Dendritic cell treated with granulocyte-macrophage colony-stimulating factor and Interleukin-4, amounts not matched to agents 40 ng/mL and 50 ng/mL, for 4 days (primary cell): ENCODE measurements at regions not wholly inside any gene's neighbourhood (a gene's known extent, or its start where the extent isn't known, plus 50 kb on each side); places are given as distances from the start of the nearest gene placed in this dataset.

Experiments used
- H3K27ac Mint-ChIP-seq: one replicate; pipeline ENCODE4 v1.8.0; 2022; ENCODE audit warnings: mild to moderate bottlenecking, mixed read lengths
- H3K27me3 Mint-ChIP-seq: one replicate; pipeline ENCODE4 v1.8.0; 2022; ENCODE audit warnings: mild to moderate bottlenecking, mixed read lengths
- H3K36me3 Mint-ChIP-seq: one replicate; pipeline ENCODE4 v1.8.0; 2022; ENCODE audit warnings: low read depth, mixed read lengths
- H3K4me1 Mint-ChIP-seq: one replicate; pipeline ENCODE4 v1.8.0; 2022; ENCODE audit warnings: low read depth, mixed read lengths
- H3K4me3 Mint-ChIP-seq: one replicate; pipeline ENCODE4 v1.8.0; 2022; ENCODE audit warnings: mild to moderate bottlenecking, moderate library complexity, mixed read lengths
- H3K9me3 Mint-ChIP-seq: one replicate; pipeline ENCODE4 v1.8.0; 2022; ENCODE audit warnings: mixed read lengths
- intact Hi-C: fragments of 100-400 bp; cut with micrococcal nuclease; formaldehyde crosslinking; loops from one replicate; pipeline ENCODE4 v1.15.0; 2022

DNA sequence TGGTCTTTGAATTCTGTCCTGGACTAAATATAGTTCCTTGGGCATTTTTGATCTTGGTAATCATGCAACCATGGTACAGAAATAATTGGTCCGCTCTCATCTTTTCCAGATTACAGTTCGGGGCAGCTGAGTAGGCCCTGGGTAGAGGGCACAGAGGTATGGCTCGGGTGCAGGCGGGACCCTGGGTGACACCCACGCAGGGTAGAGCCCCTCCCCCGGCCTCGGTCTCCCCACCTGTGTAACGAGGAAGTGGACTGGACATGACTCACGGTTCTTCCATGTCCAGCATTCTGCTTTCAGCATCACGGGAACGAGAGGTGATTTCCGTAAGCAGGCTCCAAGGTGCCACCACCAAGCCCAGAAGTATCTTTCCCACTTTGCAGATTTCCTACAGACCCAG, 91.0 kb upstream of the DIO3 start:
- H3K27ac Mint-ChIP-seq, result no peak overlapping the region
- H3K4me3 Mint-ChIP-seq, result no peak overlapping the region
- no peaks in the 10 kb centered on the region for H3K9me3 Mint-ChIP-seq
- no peaks in the 10 kb centered on the region for H3K36me3 Mint-ChIP-seq
- intact Hi-C loops, result no loop called here
- no peaks in the 10 kb centered on the region for H3K27me3 Mint-ChIP-seq
- H3K4me1 Mint-ChIP-seq, result no peaks in the 10 kb centered on the region

DNA sequence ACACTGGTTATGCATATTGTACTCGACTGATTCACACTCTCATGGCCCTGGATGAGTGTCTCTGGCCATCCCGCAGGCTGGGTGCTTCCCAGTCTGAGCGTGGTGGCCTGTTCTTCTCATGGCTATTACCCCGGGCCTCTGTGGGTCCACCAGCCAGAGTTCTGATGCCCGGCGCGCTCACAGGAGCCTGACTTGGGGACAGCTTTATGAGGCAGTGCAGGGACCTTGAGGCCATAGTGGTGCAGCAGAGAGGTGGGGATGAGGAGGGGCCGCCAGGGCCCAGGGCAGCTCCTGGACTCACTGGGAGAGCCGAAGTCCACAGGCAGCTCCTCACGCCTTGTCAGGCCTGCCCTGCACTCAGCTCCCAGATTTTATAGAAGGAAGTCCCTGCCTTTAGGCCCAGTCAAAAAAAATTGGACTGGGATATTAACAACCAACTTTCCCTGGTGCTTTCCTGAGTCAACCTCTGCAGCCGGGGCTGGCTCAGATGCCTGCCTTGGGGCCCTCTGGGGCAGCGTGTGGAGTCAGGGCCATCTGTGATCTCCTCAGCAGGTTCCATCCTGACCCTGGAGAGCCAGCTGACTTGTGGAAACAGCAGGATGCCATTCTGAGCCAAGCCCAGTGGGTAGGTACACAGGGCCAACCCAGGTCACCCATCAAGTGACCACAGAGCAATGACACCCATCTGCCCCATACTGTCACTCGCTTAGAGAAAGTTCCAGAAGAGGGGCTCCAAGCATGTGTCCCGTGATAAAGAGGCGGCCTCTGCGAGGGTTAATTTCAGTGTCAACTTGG, 89.4 kb upstream of the DIO3 start:
- H3K9me3 Mint-ChIP-seq, result no peaks in the 10 kb centered on the region
- intact Hi-C loops, result no loop called here
- no peaks in the 10 kb centered on the region for H3K36me3 Mint-ChIP-seq
- peaks cover 9% of the 10 kb centered on the region for H3K4me1 Mint-ChIP-seq
- no peak overlapping the region for H3K27ac Mint-ChIP-seq
- H3K4me3 Mint-ChIP-seq, result no peak overlapping the region
- H3K27me3 Mint-ChIP-seq, result no peaks in the 10 kb centered on the region

DNA sequence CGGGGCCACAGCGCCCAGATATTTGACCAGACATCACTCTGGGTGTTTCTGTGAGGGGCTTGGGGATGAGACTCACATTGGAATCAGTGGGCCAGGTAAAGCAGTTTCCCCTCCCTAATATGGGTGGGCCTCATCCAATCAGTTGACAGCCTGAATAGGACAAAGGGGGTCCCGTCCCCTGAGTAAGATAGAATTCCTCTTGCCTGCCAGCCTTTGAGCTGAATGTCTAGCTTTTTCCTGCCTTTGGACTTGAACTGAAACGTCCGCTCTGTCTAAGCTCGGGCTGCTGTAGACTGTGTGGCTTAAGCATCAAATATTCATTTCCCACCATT, 88.8 kb upstream of the DIO3 start:
- Mint-ChIP-seq H3K36me3 (no peaks in the 10 kb centered on the region), H3K4me1 (peaks cover 9% of the 10 kb centered on the region), H3K27me3 (no peaks in the 10 kb centered on the region), H3K9me3 (no peaks in the 10 kb centered on the region), H3K27ac (no peak overlapping the region), H3K4me3 (no peak overlapping the region)
- intact Hi-C loops, result no loop called here

DNA sequence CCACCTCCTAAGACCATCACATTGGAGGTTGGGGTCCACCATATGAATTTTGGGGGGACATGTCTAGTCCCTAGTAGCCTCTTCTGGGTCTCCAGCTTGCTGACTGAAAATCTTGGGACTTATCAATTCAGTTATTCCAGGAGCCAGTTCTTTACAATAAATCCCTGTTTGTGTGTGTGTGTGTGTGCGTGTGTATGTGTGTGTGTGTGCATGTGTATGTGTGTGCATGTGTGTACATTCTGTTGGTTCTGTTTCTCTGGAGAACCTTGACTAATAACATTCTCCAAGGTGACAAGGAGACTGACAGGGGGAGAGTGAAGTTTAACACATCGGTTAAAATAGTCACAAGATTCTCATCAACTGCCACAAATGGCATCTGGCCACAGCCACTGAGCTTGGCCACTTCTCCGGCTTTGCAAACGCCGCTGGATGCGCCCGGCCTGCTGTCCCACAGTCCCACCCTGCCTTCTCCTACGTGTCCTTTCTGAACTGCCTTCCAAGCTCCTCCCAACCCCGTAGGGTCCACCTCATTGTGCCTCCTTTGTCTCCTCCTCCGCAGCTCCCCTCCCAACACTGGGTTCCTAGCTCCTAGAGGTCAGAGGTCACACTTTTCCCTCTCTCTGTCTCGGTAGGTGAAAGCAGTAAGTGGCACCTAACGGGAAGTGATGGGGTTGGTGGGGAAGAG, 88.1 kb upstream of the DIO3 start:
- no peaks in the 10 kb centered on the region for H3K27me3 Mint-ChIP-seq
- peaks cover 9% of the 10 kb centered on the region for H3K4me1 Mint-ChIP-seq
- intact Hi-C loops, result no loop called here
- no peak overlapping the region for H3K4me3 Mint-ChIP-seq
- H3K27ac Mint-ChIP-seq, result no peak overlapping the region
- H3K9me3 Mint-ChIP-seq, result no peaks in the 10 kb centered on the region
- no peaks in the 10 kb centered on the region for H3K36me3 Mint-ChIP-seq

DNA sequence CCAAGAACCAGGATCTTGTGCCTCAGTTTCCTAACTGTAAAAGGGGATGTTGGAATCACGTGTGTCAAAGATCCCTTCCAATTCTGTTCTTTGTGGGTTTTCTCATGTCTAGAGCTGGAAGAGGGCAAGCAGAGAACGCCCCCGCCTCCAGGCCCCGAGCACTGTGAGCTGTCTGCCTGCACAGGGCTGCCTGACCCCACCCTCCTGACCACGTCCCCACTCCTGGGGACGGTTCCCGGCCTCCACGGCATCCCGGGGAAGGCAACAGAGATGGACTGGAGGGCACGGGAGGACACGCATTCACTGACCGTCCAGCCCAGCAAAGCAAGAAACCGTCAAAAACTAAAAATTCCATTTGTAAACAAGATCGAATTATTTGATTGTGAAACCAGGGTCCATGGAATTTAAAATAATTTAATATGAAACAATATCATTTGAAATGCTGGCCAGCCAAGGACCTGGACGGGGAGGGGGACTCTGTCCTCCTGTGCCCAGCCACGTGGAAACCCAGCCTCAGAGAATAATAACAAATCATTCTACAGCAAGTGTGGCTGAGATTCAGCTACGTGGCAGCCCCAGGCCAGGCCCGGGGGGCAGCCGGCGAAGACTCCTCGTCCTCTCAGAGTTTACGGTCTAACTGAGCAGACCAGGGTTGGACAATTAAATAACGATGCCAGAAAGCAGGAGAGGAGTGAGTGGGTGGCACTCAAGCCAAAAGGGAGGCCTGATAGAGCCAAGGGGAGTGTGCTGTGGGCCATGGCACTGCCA, 87.3 kb upstream of the DIO3 start:
- H3K27ac Mint-ChIP-seq, result no peak overlapping the region
- intact Hi-C loops, result no loop called here
- no peaks in the 10 kb centered on the region for H3K9me3 Mint-ChIP-seq
- H3K36me3 Mint-ChIP-seq, result no peaks in the 10 kb centered on the region
- H3K4me3 Mint-ChIP-seq, result no peak overlapping the region
- peaks cover 9% of the 10 kb centered on the region for H3K4me1 Mint-ChIP-seq
- no peaks in the 10 kb centered on the region for H3K27me3 Mint-ChIP-seq

DNA sequence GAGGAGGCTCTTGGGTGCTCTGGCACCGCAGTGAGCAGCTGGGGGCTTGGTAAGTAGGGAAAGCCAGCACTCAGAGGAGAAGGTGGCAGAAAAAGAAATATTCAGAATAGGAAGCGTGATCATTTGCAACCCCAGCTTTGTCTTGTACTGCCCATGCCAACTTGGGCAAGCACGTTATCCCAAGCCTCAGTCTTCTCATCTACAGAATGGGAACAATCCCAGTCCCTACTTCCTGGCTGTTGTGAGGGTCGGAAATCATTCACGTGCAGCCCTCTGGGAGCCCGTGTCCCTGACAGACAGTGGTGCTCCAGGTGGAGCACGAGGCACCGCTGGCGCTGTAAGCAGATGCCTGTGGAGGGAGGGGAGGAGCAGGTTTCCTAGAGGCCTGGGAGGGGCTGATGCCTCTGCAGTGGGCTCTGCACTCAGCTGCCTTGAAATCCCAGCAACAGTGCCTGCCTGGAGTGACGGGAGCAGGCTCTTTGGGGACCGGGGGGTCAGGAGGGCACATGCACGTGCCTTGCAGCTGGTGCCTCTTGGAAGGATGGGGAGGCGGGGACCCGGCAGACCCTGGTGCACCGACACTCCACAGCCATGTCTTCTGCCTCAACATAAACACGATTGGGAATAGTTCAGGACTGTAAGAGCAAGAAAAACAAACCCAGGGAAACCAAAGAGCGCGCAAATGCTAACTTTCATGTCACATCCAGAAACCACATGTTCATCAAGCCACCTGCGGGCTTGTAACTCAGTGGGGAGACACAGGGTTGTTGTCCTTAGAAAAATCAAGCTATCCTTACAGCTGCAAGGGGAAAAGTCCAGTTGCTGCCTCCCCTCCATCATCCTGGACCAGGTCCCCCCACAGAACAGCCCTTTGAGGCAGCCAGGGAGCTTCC, 86.5 kb upstream of the DIO3 start:
- peaks cover 9% of the 10 kb centered on the region for H3K4me1 Mint-ChIP-seq

DNA sequence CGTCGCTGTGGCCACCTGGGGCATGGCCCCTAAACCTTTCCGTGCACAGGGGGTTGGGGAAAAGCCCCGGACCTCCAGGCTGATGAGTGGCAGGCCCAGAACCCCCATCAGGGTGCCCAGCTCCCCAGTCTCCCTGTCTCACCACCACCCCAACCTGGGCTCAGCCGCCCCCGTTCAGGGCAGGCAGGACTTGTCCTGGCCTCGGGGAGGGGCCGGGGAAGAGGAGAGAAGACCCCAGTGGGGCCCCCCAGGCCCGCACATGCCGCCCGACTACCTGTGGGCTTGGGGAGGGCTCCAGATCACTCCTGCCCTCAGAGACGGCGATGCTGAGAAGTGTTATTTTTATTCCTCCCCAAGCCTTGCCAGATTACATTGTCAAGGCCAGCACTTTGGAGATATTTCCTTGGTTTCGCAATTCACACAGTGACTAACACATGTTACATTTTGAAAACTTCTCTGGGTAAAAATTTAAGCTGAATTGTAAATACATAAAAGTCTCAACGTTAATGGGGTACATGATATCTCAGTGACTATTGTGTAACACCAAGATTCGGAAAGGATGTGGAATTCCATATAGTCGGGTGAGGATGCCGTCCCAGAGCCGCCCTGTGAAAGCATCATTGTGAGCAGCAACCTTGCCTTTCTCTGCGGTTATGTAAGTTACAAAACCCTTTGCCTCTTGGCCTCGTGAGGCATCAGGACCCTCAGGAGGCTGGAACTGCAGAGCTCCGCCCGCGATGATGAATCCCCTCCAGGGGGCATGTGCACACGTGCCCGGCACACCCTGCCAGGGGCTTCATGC, 85.6 kb upstream of the DIO3 start:
- peaks cover 9% of the 10 kb centered on the region for H3K4me1 Mint-ChIP-seq
- intact Hi-C loops, result no loop called here
- H3K27me3 Mint-ChIP-seq, result peaks cover under 1% of the 10 kb centered on the region
- no peaks in the 10 kb centered on the region for H3K9me3 Mint-ChIP-seq
- no peak overlapping the region for H3K4me3 Mint-ChIP-seq
- H3K36me3 Mint-ChIP-seq, result no peaks in the 10 kb centered on the region
- no peak overlapping the region for H3K27ac Mint-ChIP-seq

More for the DNA sequence above, 86.5 kb upstream of the DIO3 start:
- Mint-ChIP-seq H3K9me3 (no peaks in the 10 kb centered on the region), H3K27ac (no peak overlapping the region), H3K36me3 (no peaks in the 10 kb centered on the region), H3K27me3 (no peaks in the 10 kb centered on the region), H3K4me3 (no peak overlapping the region)
- intact Hi-C loops, result no loop called here

DNA sequence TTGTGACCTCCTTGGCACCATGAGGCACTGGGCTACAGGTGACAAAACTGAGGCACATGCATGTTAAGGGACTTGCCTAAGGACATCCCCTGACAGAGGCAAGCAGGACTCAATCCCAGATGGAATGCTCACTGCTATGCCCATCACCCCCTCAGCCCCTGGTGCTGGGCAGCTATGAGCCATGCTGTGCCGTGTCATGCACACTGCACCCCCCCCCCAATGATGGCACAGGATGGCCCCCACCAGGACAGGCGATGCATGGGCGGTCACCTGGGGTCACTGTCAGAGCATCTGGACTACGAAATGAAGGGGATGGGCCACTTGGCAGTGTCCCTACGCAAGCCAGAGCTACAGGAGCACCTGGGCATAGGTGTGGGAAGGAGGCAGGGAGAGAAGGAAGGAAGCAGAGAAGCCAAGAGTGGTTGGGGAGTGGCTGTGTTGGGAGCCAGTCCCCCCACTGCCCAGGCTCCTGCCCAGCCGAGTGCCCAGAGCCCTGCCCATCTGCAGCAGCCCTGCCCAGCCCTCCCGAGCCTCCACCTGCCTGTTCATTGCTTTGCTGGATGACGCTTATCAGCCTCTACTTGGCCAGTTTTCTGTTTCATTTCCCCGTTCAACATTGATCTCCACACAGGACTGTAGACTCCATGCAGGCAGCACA, 84.9 kb upstream of the DIO3 start:
- H3K4me1 Mint-ChIP-seq, result peaks cover 9% of the 10 kb centered on the region
- H3K4me3 Mint-ChIP-seq, result no peak overlapping the region
- intact Hi-C loops, result no loop called here
- peaks cover 1% of the 10 kb centered on the region for H3K27me3 Mint-ChIP-seq
- H3K27ac Mint-ChIP-seq, result no peak overlapping the region
- no peaks in the 10 kb centered on the region for H3K36me3 Mint-ChIP-seq
- H3K9me3 Mint-ChIP-seq, result no peaks in the 10 kb centered on the region

DNA sequence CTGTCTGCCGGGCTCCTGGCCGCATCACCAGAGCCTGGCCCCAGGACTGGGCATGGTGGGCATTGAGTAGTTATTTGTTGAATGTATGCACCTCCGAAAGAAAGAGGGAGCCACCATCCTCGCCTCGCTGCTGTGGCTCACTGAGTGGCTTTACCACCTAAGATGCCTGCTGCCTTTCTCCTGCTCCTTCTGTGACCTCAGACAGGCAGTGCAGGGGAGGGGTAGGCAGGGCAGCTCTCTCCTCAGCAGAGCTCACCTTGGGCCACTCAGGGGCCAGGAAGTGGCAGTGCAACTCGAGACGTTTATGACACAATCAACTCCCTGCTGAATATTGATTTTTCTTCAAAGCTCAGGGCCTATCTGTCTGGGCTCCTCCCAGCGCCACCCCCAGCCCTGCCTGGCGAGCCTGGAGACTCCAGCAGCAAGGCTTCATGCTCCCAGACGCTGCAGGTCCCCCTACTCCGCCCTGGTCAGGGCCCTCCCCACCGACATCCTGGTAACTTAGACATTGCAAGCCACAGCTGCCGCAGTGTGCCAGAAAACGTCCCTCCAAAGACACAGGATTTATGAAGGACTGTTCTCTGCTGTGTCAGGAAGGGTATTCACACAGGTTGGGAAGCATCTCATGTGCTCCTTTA, 84.3 kb upstream of the DIO3 start:
- Mint-ChIP-seq H3K36me3 (no peaks in the 10 kb centered on the region), H3K27me3 (peaks cover 1% of the 10 kb centered on the region), H3K4me3 (no peak overlapping the region), H3K4me1 (peaks cover 9% of the 10 kb centered on the region), H3K9me3 (no peaks in the 10 kb centered on the region), H3K27ac (no peak overlapping the region)
- intact Hi-C loops, result no loop called here

DNA sequence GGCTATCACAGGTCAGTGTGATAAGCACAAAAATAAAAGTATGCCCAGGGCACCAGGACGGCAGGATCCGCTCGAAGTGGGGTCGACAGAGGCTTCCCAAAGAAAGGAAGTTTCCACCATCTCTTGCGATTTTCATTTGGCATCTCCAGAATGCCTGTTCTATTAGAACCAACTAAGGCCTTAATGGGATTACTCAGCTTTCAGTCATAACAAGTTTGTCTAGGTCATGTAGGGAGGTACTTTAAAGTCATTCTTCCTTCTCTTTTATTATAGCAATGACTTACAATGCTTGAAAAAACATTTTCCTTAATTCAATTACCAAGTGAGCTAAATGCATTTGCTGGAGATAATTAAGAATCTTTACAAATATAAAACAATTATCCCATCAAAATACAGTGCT, 83.6 kb upstream of the DIO3 start:
- Mint-ChIP-seq H3K4me3 (no peak overlapping the region), H3K9me3 (no peaks in the 10 kb centered on the region), H3K4me1 (peaks cover 9% of the 10 kb centered on the region), H3K36me3 (no peaks in the 10 kb centered on the region), H3K27me3 (peaks cover 1% of the 10 kb centered on the region), H3K27ac (no peak overlapping the region)
- intact Hi-C loops, result no loop called here

DNA sequence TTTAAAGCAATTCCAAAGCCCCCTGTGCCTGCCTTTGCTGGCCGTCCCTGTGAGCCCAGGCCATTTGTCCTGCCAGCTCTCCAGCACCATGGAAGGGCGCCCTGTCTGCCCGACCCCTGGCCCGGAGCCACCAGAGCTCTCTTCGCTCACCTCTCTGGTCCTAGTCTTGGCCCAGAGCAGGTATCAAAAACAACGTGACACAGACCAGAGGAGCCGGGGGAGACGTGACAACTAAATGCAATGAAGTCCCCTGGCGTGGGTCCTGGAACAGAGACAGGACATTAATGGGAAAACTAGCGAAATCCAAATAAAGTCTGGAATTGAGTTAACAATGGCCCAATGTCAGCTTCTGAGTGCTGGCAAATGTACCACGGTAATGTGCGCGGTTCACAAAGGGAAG, 83.2 kb upstream of the DIO3 start:
- Mint-ChIP-seq H3K27me3 (peaks cover 1% of the 10 kb centered on the region), H3K4me3 (no peak overlapping the region), H3K9me3 (peaks cover under 1% of the 10 kb centered on the region), H3K4me1 (peaks cover 9% of the 10 kb centered on the region), H3K36me3 (no peaks in the 10 kb centered on the region), H3K27ac (no peak overlapping the region)
- intact Hi-C loops, result no loop called here

DNA sequence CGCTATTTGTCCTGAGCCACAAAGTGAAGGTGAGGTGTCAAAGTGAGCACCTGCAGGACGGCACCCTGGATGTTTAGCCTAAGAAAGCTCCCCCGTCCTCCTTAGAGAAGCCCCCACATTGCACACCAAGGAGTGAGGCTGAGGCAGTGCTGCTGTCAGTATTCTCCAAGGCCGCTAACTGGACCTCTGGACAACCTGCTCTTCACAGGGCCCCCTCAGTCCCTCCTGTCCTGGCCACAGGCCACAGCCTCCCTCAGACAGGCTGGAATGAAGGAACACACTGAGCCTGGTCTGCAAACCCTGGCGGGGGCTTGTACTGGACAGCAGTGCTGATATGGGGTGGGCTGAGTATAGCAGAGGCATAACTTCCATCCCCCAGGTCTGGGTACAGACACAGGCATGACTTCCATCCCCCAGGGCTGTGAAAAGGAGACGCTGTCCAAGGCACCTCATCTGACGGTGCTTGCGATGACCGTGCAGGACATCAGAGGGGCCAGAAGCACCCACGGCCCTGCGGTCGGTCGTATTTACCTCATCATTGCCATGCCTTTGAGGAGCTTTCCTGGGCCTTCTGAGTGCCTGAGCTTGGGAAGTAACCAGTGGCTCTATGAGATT, 82.4 kb upstream of the DIO3 start:
- Mint-ChIP-seq H3K27ac (no peak overlapping the region), H3K27me3 (peaks cover 1% of the 10 kb centered on the region), H3K9me3 (peaks cover 9% of the 10 kb centered on the region), H3K36me3 (no peaks in the 10 kb centered on the region), H3K4me1 (peaks cover 9% of the 10 kb centered on the region), H3K4me3 (no peak overlapping the region)
- intact Hi-C loops, result no loop called here
